RWPE2 (cell line): ENCODE measurements at regions not wholly inside any gene's neighbourhood (a gene's known extent, or its start where the extent isn't known, plus 50 kb on each side); places are given as distances from the start of the nearest gene placed in this dataset.

Experiments used
- ATAC-seq: fragments of 200-7000 bp; cut with Tn5 transposase; 3 replicates; pipeline ENCODE4 v1.9.1; 2021; ENCODE audit warnings: low read depth
- DNase-seq: peaks from one replicate; pipeline ENCODE4 v3.0.0-alpha.2; 2020; ENCODE audit warnings: low spot score
- H3K27ac ChIP-seq: fragments of 450-650 bp; 2 replicates; pipeline ENCODE4 v1.5.1; 2017; ENCODE audit warnings: mild to moderate bottlenecking; ENCODE audit not compliant: poor library complexity, severe bottlenecking
- H3K27me3 ChIP-seq: fragments of 250-450 bp; sonication (Bioruptor Pico); 2 replicates; pipeline ENCODE4 v1.5.1; 2021; ENCODE audit warnings: mild to moderate bottlenecking, moderate library complexity; ENCODE audit not compliant: insufficient read depth, poor library complexity, severe bottlenecking
- H3K36me3 ChIP-seq: fragments of 250-450 bp; sonication (Bioruptor Pico); 2 replicates; pipeline ENCODE4 v1.5.1; 2020; ENCODE audit warnings: low read depth, mild to moderate bottlenecking, moderate library complexity
- H3K4me1 ChIP-seq: fragments of 250-450 bp; sonication (Bioruptor Pico); 2 replicates; pipeline ENCODE4 v1.5.1; 2021; ENCODE audit warnings: mild to moderate bottlenecking, moderate library complexity; ENCODE audit not compliant: insufficient read depth, poor library complexity, severe bottlenecking
- H3K4me3 ChIP-seq: fragments of 250-450 bp; sonication (Bioruptor Pico); 2 replicates; pipeline ENCODE4 v1.5.1; 2021; ENCODE audit warnings: mild to moderate bottlenecking, moderate library complexity; ENCODE audit not compliant: severe bottlenecking
- H3K9me3 ChIP-seq: fragments of 250-450 bp; sonication (Bioruptor Pico); 2 replicates; pipeline ENCODE4 v1.5.1; 2021; ENCODE audit warnings: mild to moderate bottlenecking, moderate library complexity; ENCODE audit not compliant: severe bottlenecking
- CTCF ChIP-seq: fragments of 450-650 bp; IDR thresholded peaks from one replicate; pipeline ENCODE4 v1.5.1; 2017; ENCODE audit warnings: mild to moderate bottlenecking, moderate library complexity; ENCODE audit not compliant: poor library complexity, severe bottlenecking

GRCh38 chr6:108757357-108757756 is 90.9 kb upstream of the ARMC2 start:
- no peaks in the 10 kb centered on the region for H3K4me1 ChIP-seq
- no peak overlapping the region for H3K27ac ChIP-seq
- no peaks in the 10 kb centered on the region for H3K9me3 ChIP-seq
- DNase-seq (no peak), ATAC-seq (no peak)
- no peaks in the 10 kb centered on the region for H3K36me3 ChIP-seq
- no peak for TF ChIP-seq CTCF
- no peak overlapping the region for H3K4me3 ChIP-seq
- no peaks in the 10 kb centered on the region for H3K27me3 ChIP-seq

- no peak for TF ChIP-seq CTCF
- no peaks in the 10 kb centered on the region for H3K36me3 ChIP-seq
- no peaks in the 10 kb centered on the region for H3K4me1 ChIP-seq
- H3K27ac ChIP-seq: no peak overlapping the region
- no peaks in the 10 kb centered on the region for H3K27me3 ChIP-seq
- no peaks in the 10 kb centered on the region for H3K9me3 ChIP-seq
- DNase-seq (no peak), ATAC-seq (no peak)
- H3K4me3 ChIP-seq: no peak overlapping the region
These were observed 89.3 kb upstream of the ARMC2 start for GRCh38 chr6:108758884-108759283.

- ATAC-seq: no peak
These were observed 87.8 kb upstream of the ARMC2 start for GRCh38 chr6:108760126-108761050.

GRCh38 chr6:108762394-108762793 is 85.8 kb upstream of the ARMC2 start:
- H3K9me3 ChIP-seq: no peaks in the 10 kb centered on the region
- H3K36me3 ChIP-seq: no peaks in the 10 kb centered on the region
- no peak overlapping the region for H3K27ac ChIP-seq
- TF ChIP-seq CTCF: no peak
- no peaks in the 10 kb centered on the region for H3K27me3 ChIP-seq
- ATAC-seq: no peak
- no peaks in the 10 kb centered on the region for H3K4me1 ChIP-seq
- no peak for DNase-seq
- no peak overlapping the region for H3K4me3 ChIP-seq

More at GRCh38 chr6:108760126-108761050, 87.8 kb upstream of the ARMC2 start:
- no peak for DNase-seq
- Histone ChIP-seq H3K4me1 (no peaks in the 10 kb centered on the region), H3K27me3 (no peaks in the 10 kb centered on the region), H3K4me3 (no peak overlapping the region), H3K27ac (no peak overlapping the region), H3K36me3 (no peaks in the 10 kb centered on the region), H3K9me3 (no peaks in the 10 kb centered on the region)
- TF ChIP-seq CTCF: no peak
